GM23338 (cell line): ENCODE measurements at regions not wholly inside any gene's neighbourhood (a gene's known extent, or its start where the extent isn't known, plus 50 kb on each side); places are given as distances from the start of the nearest gene placed in this dataset.
A peak's percentile ranks its signal among the peaks of the same experiment; 100 is the strongest.

Experiments
- ATAC-seq: fragments of 200-7000 bp; cut with Tn5 transposase; 3 replicates; pipeline ENCODE4 v1.9.1; 2020
- DNase-seq: peaks from one replicate; pipeline ENCODE4 v3.0.0-alpha.2; 2015; ENCODE audit warnings: low spot score
- H2AFZ ChIP-seq: fragments of 200-600 bp; sonication (generic); 2 replicates; pipeline ENCODE4 v1.8.0; 2016; ENCODE audit warnings: antibody characterized with exemption, mild to moderate bottlenecking, moderate library complexity
- H3F3A ChIP-seq: fragments of 200-600 bp; sonication (generic); replicated peaks from 2 replicates; pipeline ENCODE4 v1.8.0; 2017; ENCODE audit warnings: antibody characterized with exemption, mixed run types, low read depth
- H3K27ac ChIP-seq: fragments of 200-600 bp; sonication (generic); 2 replicates; pipeline ENCODE4 v1.6.1; 2016; ENCODE audit warnings: low read depth
- H3K27me3 ChIP-seq: fragments of 200-600 bp; sonication (generic); 2 replicates; pipeline ENCODE4 v1.8.0; 2016; ENCODE audit warnings: mild to moderate bottlenecking, mixed run types, moderate library complexity; ENCODE audit not compliant: insufficient read depth
- H3K36me3 ChIP-seq: fragments of 200-600 bp; sonication (generic); 2 replicates; pipeline ENCODE4 v1.8.0; 2016; ENCODE audit warnings: mild to moderate bottlenecking; ENCODE audit not compliant: insufficient read depth
- H3K4me1 ChIP-seq: fragments of 200-600 bp; sonication (generic); 2 replicates; pipeline ENCODE4 v1.8.0; 2016; ENCODE audit warnings: mild to moderate bottlenecking, moderate library complexity; ENCODE audit not compliant: insufficient read depth
- H3K4me2 ChIP-seq: fragments of 200-600 bp; sonication (generic); 2 replicates; pipeline ENCODE4 v1.7.1; 2017; ENCODE audit warnings: mixed run types
- H3K4me3 ChIP-seq: fragments of 200-600 bp; sonication (generic); 2 replicates; pipeline ENCODE4 v1.6.1; 2016; ENCODE audit warnings: mixed run types
- H3K79me2 ChIP-seq: fragments of 200-600 bp; sonication (generic); replicated peaks from 2 replicates; pipeline ENCODE4 v1.8.0; 2017; ENCODE audit warnings: mild to moderate bottlenecking; ENCODE audit not compliant: insufficient read depth
- H3K9me2 ChIP-seq: fragments of 200-600 bp; sonication (generic); 2 replicates; pipeline ENCODE4 v1.8.0; 2017; ENCODE audit not compliant: insufficient read depth
- H4K20me1 ChIP-seq: fragments of 200-600 bp; sonication (generic); replicated peaks from 2 replicates; pipeline ENCODE4 v1.8.0; 2017; ENCODE audit warnings: mild to moderate bottlenecking; ENCODE audit not compliant: insufficient read depth
- H3K27ac Mint-ChIP-seq: 2 replicates; pipeline ENCODE4 v1.8.0; 2020; ENCODE audit warnings: inconsistent platforms, mild to moderate bottlenecking, moderate library complexity, mixed read lengths
- H3K27me3 Mint-ChIP-seq: 3 replicates; pipeline ENCODE4 v1.8.0; 2022; ENCODE audit warnings: low read depth, mild to moderate bottlenecking, moderate library complexity, mixed read lengths, inconsistent platforms; ENCODE audit not compliant: insufficient read depth, poor library complexity
- H3K36me3 Mint-ChIP-seq: 3 replicates; pipeline ENCODE4 v1.8.0; 2021; ENCODE audit warnings: low read depth, mild to moderate bottlenecking, inconsistent platforms, moderate library complexity, mixed read lengths
- H3K4me1 Mint-ChIP-seq: 3 replicates; pipeline ENCODE4 v1.8.0; 2020; ENCODE audit warnings: mild to moderate bottlenecking, inconsistent platforms, mixed read lengths
- H3K4me3 Mint-ChIP-seq: 3 replicates; pipeline ENCODE4 v1.8.0; 2021; ENCODE audit warnings: moderate library complexity, mild to moderate bottlenecking, inconsistent platforms, mixed read lengths
- H3K9me3 Mint-ChIP-seq: 3 replicates; pipeline ENCODE4 v1.8.0; 2020; ENCODE audit warnings: moderate library complexity, mild to moderate bottlenecking, inconsistent platforms, mixed read lengths
- CREB1 ChIP-seq: fragments of 250-450 bp; sonication (Bioruptor Pico); IDR thresholded peaks from 2 replicates; pipeline ENCODE4 v1.5.0; 2020; ENCODE audit warnings: low read depth, mild to moderate bottlenecking, moderate library complexity
- EZH2 ChIP-seq: fragments of 200-600 bp; sonication (generic); IDR thresholded peaks from one replicate; pipeline ENCODE4 v1.8.0; 2017; ENCODE audit warnings: antibody characterized with exemption, mild to moderate bottlenecking, low read depth; ENCODE audit not compliant: unreplicated experiment
- EZH2phosphoT487 ChIP-seq: fragments of 200-600 bp; sonication (generic); IDR thresholded peaks from one replicate; pipeline ENCODE4 v1.8.1; 2018; ENCODE audit warnings: antibody characterized with exemption; ENCODE audit not compliant: unreplicated experiment
- POLR2AphosphoS5 ChIP-seq: IDR thresholded peaks from 2 replicates; pipeline ENCODE4 v1.6.1; 2016; ENCODE audit warnings: antibody characterized with exemption, low read depth
- STAT1 ChIP-seq: IDR thresholded peaks from one replicate; pipeline ENCODE4 v1.6.1; 2016; ENCODE audit warnings: antibody characterized with exemption; ENCODE audit not compliant: unreplicated experiment
- ZNF114 ChIP-seq: fragments of 250-450 bp; sonication (Bioruptor Pico); IDR thresholded peaks from 2 replicates; pipeline ENCODE4 v1.5.0; 2020; ENCODE audit warnings: mild to moderate bottlenecking, moderate library complexity
- ZNF331 ChIP-seq: fragments of 250-450 bp; sonication (Bioruptor Pico); IDR thresholded peaks from 2 replicates; pipeline ENCODE4 v1.5.0; 2020; ENCODE audit warnings: low read depth, mild to moderate bottlenecking, moderate library complexity
- ZNF462 ChIP-seq: fragments of 250-450 bp; sonication (Bioruptor Pico); IDR thresholded peaks from 2 replicates; pipeline ENCODE4 v1.5.0; 2020; ENCODE audit warnings: mild to moderate bottlenecking, moderate library complexity

GRCh38 chr18:8938817-8939216, 163.7 kb upstream of the NDUFV2 start (continued):
- no peak for TF ChIP-seq ZNF462 (CRISPR knock-in tag)
- TF ChIP-seq POLR2AphosphoS5, result no peak
- no peak for TF ChIP-seq STAT1
- no peak for TF ChIP-seq ZNF114 (CRISPR knock-in tag)
- TF ChIP-seq ZNF331 (CRISPR knock-in tag), result no peak
- TF ChIP-seq EZH2, result no peak

GRCh38 chr18:8942021-8942908, 160.2 kb upstream of the NDUFV2 start:
- Mint-ChIP-seq H3K27ac (no peak overlapping the region), H3K36me3 (peaks cover 11% of the 10 kb centered on the region), H3K4me1 (peaks cover 49% of the 10 kb centered on the region), H3K4me3 (no peak overlapping the region), H3K27me3 (peaks cover 20% of the 10 kb centered on the region), H3K9me3 (peaks cover 10% of the 10 kb centered on the region)
- Histone ChIP-seq H2AFZ (no peak overlapping the region), H3K4me1 (peaks cover 53% of the 10 kb centered on the region), H4K20me1 (no peaks in the 10 kb centered on the region), H3K79me2 (no peaks in the 10 kb centered on the region), H3K9me2 (no peaks in the 10 kb centered on the region), H3K4me3 (no peak overlapping the region), H3F3A (no peaks in the 10 kb centered on the region), H3K27me3 (no peaks in the 10 kb centered on the region), H3K27ac (no peak overlapping the region), H3K36me3 (0 out of 2 replicates have a peak, but pooled peaks cover 3% of the 10 kb centered on the region), H3K4me2 (peak overlapping the region; percentile 55; the same call in 1 of the 2 replicates)
- TF ChIP-seq ZNF114 (CRISPR knock-in tag) (no peak), ZNF331 (CRISPR knock-in tag) (no peak), ZNF462 (CRISPR knock-in tag) (no peak), CREB1 (CRISPR knock-in tag) (no peak), EZH2 (no peak), EZH2phosphoT487 (no peak)
- ATAC-seq, result no peak
- DNase-seq, result peak; percentile 55
